Caco-2 (cell line): ENCODE measurements at regions not wholly inside any gene's neighbourhood (a gene's known extent, or its start where the extent isn't known, plus 50 kb on each side); places are given as distances from the start of the nearest gene placed in this dataset.

Experiments
- BruUV-seq: library from RNA; stranded (reverse); fragments of 400-500 nt; replicated peaks from 2 replicates; lab custom pipeline; 2021; lab: Mats Ljungman, UMichigan
- CTCF ChIA-PET: fragments of 300-600 bp; sonication (Branson Sonifier 250); formaldehyde crosslinking; loops from one replicate; lab custom pipeline; 2022; ENCODE audit warnings: antibody characterized with exemption; lab: Charles Lee
- POLR2A ChIA-PET: fragments of 300-600 bp; sonication (Branson Sonifier 250); formaldehyde crosslinking; loops from one replicate; lab custom pipeline; 2022; ENCODE audit warnings: antibody characterized with exemption; lab: Charles Lee
- DNase-seq, 2 experiments: peaks; one replicate each; pipeline versions ENCODE4 v3.0.0 to v3.0.0-alpha.2; 2020 to 2022
- H3K27me3 ChIP-seq: replicated peaks from 2 replicates; pipeline ENCODE4 v1.6.0; 2011; ENCODE audit warnings: low read length; ENCODE audit not compliant: control insufficient read depth, insufficient read depth
- H3K36me3 ChIP-seq: 2 replicates; pipeline ENCODE4 v1.5.1; 2011; ENCODE audit warnings: low read length; ENCODE audit not compliant: control insufficient read depth, insufficient read depth
- H3K4me1 ChIP-seq: fragments of 250-450 bp; sonication (Bioruptor Pico); 2 replicates; pipeline ENCODE4 v1.5.1; 2020; ENCODE audit warnings: mild to moderate bottlenecking
- H3K4me3 ChIP-seq: 2 replicates; pipeline ENCODE4 v1.5.1; 2011; ENCODE audit warnings: low read depth, mild to moderate bottlenecking, control low read depth, low read length
- H3K9me3 ChIP-seq: fragments of 250-450 bp; sonication (Bioruptor Pico); 2 replicates; pipeline ENCODE4 v1.5.1; 2020; ENCODE audit warnings: mild to moderate bottlenecking, moderate library complexity
- H3K27ac Mint-ChIP-seq: one replicate; pipeline ENCODE4 v1.8.0; 2022; ENCODE audit warnings: mixed read lengths; ENCODE audit not compliant: unreplicated experiment
- H3K27me3 Mint-ChIP-seq: one replicate; pipeline ENCODE4 v1.8.0; 2022; ENCODE audit warnings: mixed read lengths; ENCODE audit not compliant: insufficient read depth, unreplicated experiment
- H3K36me3 Mint-ChIP-seq: one replicate; pipeline ENCODE4 v1.8.0; 2022; ENCODE audit warnings: mild to moderate bottlenecking, mixed read lengths; ENCODE audit not compliant: insufficient read depth, unreplicated experiment
- H3K4me1 Mint-ChIP-seq: one replicate; pipeline ENCODE4 v1.8.0; 2022; ENCODE audit warnings: low read depth, mixed read lengths; ENCODE audit not compliant: unreplicated experiment
- H3K4me3 Mint-ChIP-seq: one replicate; pipeline ENCODE4 v1.8.0; 2022; ENCODE audit warnings: mild to moderate bottlenecking, moderate library complexity, mixed read lengths; ENCODE audit not compliant: unreplicated experiment
- H3K9me3 Mint-ChIP-seq: one replicate; pipeline ENCODE4 v1.8.0; 2022; ENCODE audit warnings: mixed read lengths; ENCODE audit not compliant: unreplicated experiment
- CTCF ChIP-seq, 2 experiments: fragments of 200-600 bp in 1 of 2; IDR thresholded peaks; 1 replicate in 1 of 2; 2 replicates in 1 of 2; pipeline versions ENCODE4 v1.5.1 to v1.8.0; 2011 to 2022; ENCODE audit warnings: antibody characterized with exemption in 1 of 2, control low read depth in 1 of 2, inconsistent platforms in 1 of 2, low read depth in 1 of 2, low read length in 1 of 2, mild to moderate bottlenecking in 1 of 2, moderate library complexity in 1 of 2; ENCODE audit not compliant: insufficient read depth in 1 of 2, severe bottlenecking in 1 of 2, unreplicated experiment in 1 of 2
- intact Hi-C: fragments of 100-400 bp; cut with micrococcal nuclease; formaldehyde crosslinking; loops from one replicate; pipeline ENCODE4 v1.10.0; 2022; ENCODE audit not compliant: unreplicated experiment

- CTCF ChIA-PET, result no interaction called here
These were observed 309.6 kb downstream of the PRDM2 start for GRCh38 chr1:14009582-14009981.

GRCh38 chr1:14010476-14010875, 310.5 kb downstream of the PRDM2 start:
- H3K27me3 Mint-ChIP-seq, result no peaks in the 10 kb centered on the region
- POLR2A ChIA-PET, result no interaction called here
- no peak for TF ChIP-seq CTCF (IDR thresholded peaks at IDR 0.05; ENCODE audit: insufficient read depth in 1 of 2, low read depth in 1 of 2, low read length in 1 of 2, severe bottlenecking in 1 of 2, unreplicated experiment in 1 of 2)
- no peak overlapping the region for H3K4me3 Mint-ChIP-seq
- H3K4me3 ChIP-seq, result no peak overlapping the region
- H3K27ac Mint-ChIP-seq, result no peak overlapping the region
- no peaks in the 10 kb centered on the region for H3K27me3 ChIP-seq
- no peaks in the 10 kb centered on the region for H3K36me3 Mint-ChIP-seq
- no peak for DNase-seq
- H3K4me1 Mint-ChIP-seq, result no peaks in the 10 kb centered on the region
- CTCF ChIA-PET, result no interaction called here
- no TSS peak for BruUV-seq
- no peaks in the 10 kb centered on the region for H3K9me3 ChIP-seq
- no peaks in the 10 kb centered on the region for H3K36me3 ChIP-seq
- H3K9me3 Mint-ChIP-seq, result no peaks in the 10 kb centered on the region
- intact Hi-C loops, result no loop called here
- no peaks in the 10 kb centered on the region for H3K4me1 ChIP-seq

More at GRCh38 chr1:14009582-14009981, 309.6 kb downstream of the PRDM2 start:
- Mint-ChIP-seq H3K27ac (no peak overlapping the region), H3K36me3 (no peaks in the 10 kb centered on the region), H3K27me3 (no peaks in the 10 kb centered on the region), H3K4me1 (no peaks in the 10 kb centered on the region), H3K4me3 (no peak overlapping the region), H3K9me3 (no peaks in the 10 kb centered on the region)
- no peaks in the 10 kb centered on the region for H3K27me3 ChIP-seq
- BruUV-seq, result no TSS peak
- no peaks in the 10 kb centered on the region for H3K9me3 ChIP-seq
- no peaks in the 10 kb centered on the region for H3K36me3 ChIP-seq
- no peaks in the 10 kb centered on the region for H3K4me1 ChIP-seq
- DNase-seq, result no peak
- intact Hi-C loops, result no loop called here
- no peak overlapping the region for H3K4me3 ChIP-seq
- POLR2A ChIA-PET, result no interaction called here
- no peak for TF ChIP-seq CTCF (IDR thresholded peaks at IDR 0.05; ENCODE audit: insufficient read depth in 1 of 2, low read depth in 1 of 2, low read length in 1 of 2, severe bottlenecking in 1 of 2, unreplicated experiment in 1 of 2)

GRCh38 chr1:14011132-14011531, 311.1 kb downstream of the PRDM2 start:
- no peaks in the 10 kb centered on the region for H3K4me1 Mint-ChIP-seq
- H3K4me1 ChIP-seq, result no peaks in the 10 kb centered on the region
- intact Hi-C loops, result no loop called here
- no peaks in the 10 kb centered on the region for H3K27me3 ChIP-seq
- ChIA-PET POLR2A (no interaction called here), CTCF (no interaction called here)
- H3K27ac Mint-ChIP-seq, result no peak overlapping the region
- H3K4me3 Mint-ChIP-seq, result no peak overlapping the region
- no peaks in the 10 kb centered on the region for H3K27me3 Mint-ChIP-seq
- H3K9me3 Mint-ChIP-seq, result no peaks in the 10 kb centered on the region
- no peaks in the 10 kb centered on the region for H3K36me3 ChIP-seq
- no peak for DNase-seq
- no peak overlapping the region for H3K4me3 ChIP-seq
- no peaks in the 10 kb centered on the region for H3K9me3 ChIP-seq
- BruUV-seq, result no TSS peak
- TF ChIP-seq CTCF (IDR thresholded peaks at IDR 0.05; ENCODE audit: insufficient read depth in 1 of 2, low read depth in 1 of 2, low read length in 1 of 2, severe bottlenecking in 1 of 2, unreplicated experiment in 1 of 2), result no peak
- no peaks in the 10 kb centered on the region for H3K36me3 Mint-ChIP-seq
